ENCODE measurements at regions not wholly inside any gene's neighbourhood (a gene's known extent, or its start where the extent isn't known, plus 50 kb on each side); places are given as distances from the start of the nearest gene placed in this dataset.

GRCh38 chr10:43707770-43708169, 59.1 kb upstream of the ZNF32 start:
- H3K9me3 ChIP-seq (ENCODE audit: insufficient read depth, low read length), result no peaks in the 10 kb centered on the region
- no peaks in the 10 kb centered on the region for H3K4me1 ChIP-seq (ENCODE audit: low read length)
- H3K4me3 ChIP-seq (ENCODE audit: low read length), result no peak overlapping the region
- no peak overlapping the region for H3K4me2 ChIP-seq (ENCODE audit: low read length)
- no peaks in the 10 kb centered on the region for H3K36me3 ChIP-seq (replicated peaks; ENCODE audit: low read depth, low read length)
- H3K27me3 ChIP-seq (ENCODE audit: low read depth, low read length), result no peaks in the 10 kb centered on the region
- no peak overlapping the region for H3K27ac ChIP-seq (ENCODE audit: low read length)
- no peak for TF ChIP-seq CTCF (IDR thresholded peaks at IDR 0.05; ENCODE audit: low read depth, low read length)
- no peak for TF ChIP-seq EZH2phosphoT487 (IDR thresholded peaks at IDR 0.05; ENCODE audit: low read depth)
- no peaks in the 10 kb centered on the region for H3K79me2 ChIP-seq (ENCODE audit: low read length)
- H2AFZ ChIP-seq (ENCODE audit: low read depth, low read length), result no peak overlapping the region
- H3K9ac ChIP-seq (ENCODE audit: low read length), result no peak overlapping the region
- no peaks in the 10 kb centered on the region for H4K20me1 ChIP-seq (ENCODE audit: insufficient read depth, low read length)

GRCh38 chr10:43706166-43706565, 57.5 kb upstream of the ZNF32 start:
- no peaks in the 10 kb centered on the region for H4K20me1 ChIP-seq (ENCODE audit: insufficient read depth, low read length)
- H3K4me2 ChIP-seq (ENCODE audit: low read length), result no peak overlapping the region
- no peaks in the 10 kb centered on the region for H3K27me3 ChIP-seq (ENCODE audit: low read depth, low read length)
- H3K79me2 ChIP-seq (ENCODE audit: low read length), result no peaks in the 10 kb centered on the region
- TF ChIP-seq EZH2phosphoT487 (IDR thresholded peaks at IDR 0.05; ENCODE audit: low read depth) (no peak), CTCF (IDR thresholded peaks at IDR 0.05; ENCODE audit: low read depth, low read length) (no peak)
- no peak overlapping the region for H3K27ac ChIP-seq (ENCODE audit: low read length)
- H3K4me3 ChIP-seq (ENCODE audit: low read length), result no peak overlapping the region
- no peaks in the 10 kb centered on the region for H3K36me3 ChIP-seq (replicated peaks; ENCODE audit: low read depth, low read length)
- H3K9ac ChIP-seq (ENCODE audit: low read length), result no peak overlapping the region
- no peak overlapping the region for H2AFZ ChIP-seq (ENCODE audit: low read depth, low read length)
- H3K4me1 ChIP-seq (ENCODE audit: low read length), result no peaks in the 10 kb centered on the region
- no peaks in the 10 kb centered on the region for H3K9me3 ChIP-seq (ENCODE audit: insufficient read depth, low read length)

GRCh38 chr10:43703286-43703685, 54.6 kb upstream of the ZNF32 start:
- H2AFZ ChIP-seq (ENCODE audit: low read depth, low read length), result no peak overlapping the region
- H3K4me1 ChIP-seq (ENCODE audit: low read length), result no peaks in the 10 kb centered on the region
- H3K4me2 ChIP-seq (ENCODE audit: low read length), result no peak overlapping the region
- H3K4me3 ChIP-seq (ENCODE audit: low read length), result no peak overlapping the region
- H3K79me2 ChIP-seq (ENCODE audit: low read length), result no peaks in the 10 kb centered on the region
- TF ChIP-seq CTCF (IDR thresholded peaks at IDR 0.05; ENCODE audit: low read depth, low read length) (no peak), EZH2phosphoT487 (IDR thresholded peaks at IDR 0.05; ENCODE audit: low read depth) (no peak)
- H3K9ac ChIP-seq (ENCODE audit: low read length), result no peak overlapping the region
- no peaks in the 10 kb centered on the region for H3K9me3 ChIP-seq (ENCODE audit: insufficient read depth, low read length)
- no peak overlapping the region for H3K27ac ChIP-seq (ENCODE audit: low read length)
- H4K20me1 ChIP-seq (ENCODE audit: insufficient read depth, low read length), result no peaks in the 10 kb centered on the region
- no peaks in the 10 kb centered on the region for H3K27me3 ChIP-seq (ENCODE audit: low read depth, low read length)
- no peaks in the 10 kb centered on the region for H3K36me3 ChIP-seq (replicated peaks; ENCODE audit: low read depth, low read length)

GRCh38 chr10:43702936-43703281, 54.2 kb upstream of the ZNF32 start:
- H3K79me2 ChIP-seq (ENCODE audit: low read length), result no peaks in the 10 kb centered on the region
- H4K20me1 ChIP-seq (ENCODE audit: insufficient read depth, low read length), result no peaks in the 10 kb centered on the region
- no peak overlapping the region for H3K27ac ChIP-seq (ENCODE audit: low read length)
- H3K36me3 ChIP-seq (replicated peaks; ENCODE audit: low read depth, low read length), result no peaks in the 10 kb centered on the region
- H3K27me3 ChIP-seq (ENCODE audit: low read depth, low read length), result no peaks in the 10 kb centered on the region
- no peak overlapping the region for H3K4me2 ChIP-seq (ENCODE audit: low read length)
- no peak overlapping the region for H2AFZ ChIP-seq (ENCODE audit: low read depth, low read length)
- no peak overlapping the region for H3K9ac ChIP-seq (ENCODE audit: low read length)
- H3K9me3 ChIP-seq (ENCODE audit: insufficient read depth, low read length), result no peaks in the 10 kb centered on the region
- no peaks in the 10 kb centered on the region for H3K4me1 ChIP-seq (ENCODE audit: low read length)
- H3K4me3 ChIP-seq (ENCODE audit: low read length), result no peak overlapping the region
- TF ChIP-seq CTCF (IDR thresholded peaks at IDR 0.05; ENCODE audit: low read depth, low read length), result no peak
- no peak for TF ChIP-seq EZH2phosphoT487 (IDR thresholded peaks at IDR 0.05; ENCODE audit: low read depth)
